HS-27A (cell line): ENCODE measurements at regions not wholly inside any gene's neighbourhood (a gene's known extent, or its start where the extent isn't known, plus 50 kb on each side); places are given as distances from the start of the nearest gene placed in this dataset.

Experiments
- DNase-seq: peaks from one replicate; pipeline ENCODE4 v3.0.0-alpha.2; 2012; ENCODE audit warnings: low read depth, missing footprints

GRCh38 chrX:11059933-11060332 is 51.2 kb upstream of the HCCS start:
- no peak for DNase-seq
